Nephron (organoid): ENCODE measurements at regions not wholly inside any gene's neighbourhood (a gene's known extent, or its start where the extent isn't known, plus 50 kb on each side); places are given as distances from the start of the nearest gene placed in this dataset.
A peak's percentile ranks its signal among the peaks of the same experiment; 100 is the strongest.

ENCODE experiments used
- H3K27ac Mint-ChIP-seq, 3 experiments: 2 replicates each; pipeline ENCODE4 v1.8.0; 2020; ENCODE audit warnings: mixed read lengths in 3 of 3, mild to moderate bottlenecking in 2 of 3, moderate library complexity in 1 of 3
- H3K27me3 Mint-ChIP-seq: 2 replicates; pipeline ENCODE4 v1.8.0; 2021; ENCODE audit warnings: low read depth, mild to moderate bottlenecking, moderate library complexity, mixed read lengths
- H3K36me3 Mint-ChIP-seq: 2 replicates; pipeline ENCODE4 v1.8.0; 2020; ENCODE audit warnings: low read depth, mixed read lengths
- H3K4me1 Mint-ChIP-seq: 2 replicates; pipeline ENCODE4 v1.8.0; 2020; ENCODE audit warnings: mixed read lengths
- H3K4me3 Mint-ChIP-seq, 3 experiments: 2 replicates each; pipeline ENCODE4 v1.8.0; 2020; ENCODE audit warnings: mild to moderate bottlenecking in 3 of 3, mixed read lengths in 3 of 3, moderate library complexity in 2 of 3
- H3K9me3 Mint-ChIP-seq: 2 replicates; pipeline ENCODE4 v1.8.0; 2020; ENCODE audit warnings: mixed read lengths
- TF ChIP-seq, protein P1 (sequence below), 3 experiments: fragments of 200-600 bp; sonication (generic); IDR thresholded peaks; one replicate each; pipeline ENCODE4 v1.5.0; 2021; ENCODE audit warnings: antibody characterized with exemption in 3 of 3; ENCODE audit not compliant: unreplicated experiment in 3 of 3

DNA sequence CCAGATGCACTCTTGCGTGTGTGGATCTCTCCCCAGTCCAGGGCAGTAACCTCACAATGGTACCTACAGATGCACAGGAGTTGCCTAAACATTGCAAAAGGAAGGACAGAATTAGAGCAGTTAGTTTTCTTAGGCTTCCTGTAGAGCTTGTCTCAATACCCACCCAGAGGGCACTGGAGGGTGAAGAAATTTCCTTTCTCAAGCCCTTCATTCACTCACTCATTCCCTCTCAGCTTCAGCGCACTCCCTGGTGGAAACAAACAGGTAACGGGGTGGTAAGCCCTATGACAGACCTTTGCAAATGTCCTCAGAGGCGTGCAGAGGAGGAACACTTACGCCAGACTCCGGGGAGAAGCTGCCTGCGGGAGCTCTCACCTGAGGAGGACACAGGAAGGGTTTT, 267.4 kb upstream of the HES1 start:
- Mint-ChIP-seq H3K4me1 (peaks cover 33% of the 10 kb centered on the region), H3K4me3 (no peak overlapping the region), H3K27me3 (peaks cover 52% of the 10 kb centered on the region), H3K9me3 (no peaks in the 10 kb centered on the region), H3K36me3 (no peaks in the 10 kb centered on the region), H3K27ac (peak overlapping the region in 1 of 3 experiments; percentile 3)
- TF ChIP-seq, protein P1, sequence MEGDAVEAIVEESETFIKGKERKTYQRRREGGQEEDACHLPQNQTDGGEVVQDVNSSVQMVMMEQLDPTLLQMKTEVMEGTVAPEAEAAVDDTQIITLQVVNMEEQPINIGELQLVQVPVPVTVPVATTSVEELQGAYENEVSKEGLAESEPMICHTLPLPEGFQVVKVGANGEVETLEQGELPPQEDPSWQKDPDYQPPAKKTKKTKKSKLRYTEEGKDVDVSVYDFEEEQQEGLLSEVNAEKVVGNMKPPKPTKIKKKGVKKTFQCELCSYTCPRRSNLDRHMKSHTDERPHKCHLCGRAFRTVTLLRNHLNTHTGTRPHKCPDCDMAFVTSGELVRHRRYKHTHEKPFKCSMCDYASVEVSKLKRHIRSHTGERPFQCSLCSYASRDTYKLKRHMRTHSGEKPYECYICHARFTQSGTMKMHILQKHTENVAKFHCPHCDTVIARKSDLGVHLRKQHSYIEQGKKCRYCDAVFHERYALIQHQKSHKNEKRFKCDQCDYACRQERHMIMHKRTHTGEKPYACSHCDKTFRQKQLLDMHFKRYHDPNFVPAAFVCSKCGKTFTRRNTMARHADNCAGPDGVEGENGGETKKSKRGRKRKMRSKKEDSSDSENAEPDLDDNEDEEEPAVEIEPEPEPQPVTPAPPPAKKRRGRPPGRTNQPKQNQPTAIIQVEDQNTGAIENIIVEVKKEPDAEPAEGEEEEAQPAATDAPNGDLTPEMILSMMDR (IDR thresholded peaks at IDR 0.05; ENCODE audit: unreplicated experiment in 3 of 3), result no peak

DNA sequence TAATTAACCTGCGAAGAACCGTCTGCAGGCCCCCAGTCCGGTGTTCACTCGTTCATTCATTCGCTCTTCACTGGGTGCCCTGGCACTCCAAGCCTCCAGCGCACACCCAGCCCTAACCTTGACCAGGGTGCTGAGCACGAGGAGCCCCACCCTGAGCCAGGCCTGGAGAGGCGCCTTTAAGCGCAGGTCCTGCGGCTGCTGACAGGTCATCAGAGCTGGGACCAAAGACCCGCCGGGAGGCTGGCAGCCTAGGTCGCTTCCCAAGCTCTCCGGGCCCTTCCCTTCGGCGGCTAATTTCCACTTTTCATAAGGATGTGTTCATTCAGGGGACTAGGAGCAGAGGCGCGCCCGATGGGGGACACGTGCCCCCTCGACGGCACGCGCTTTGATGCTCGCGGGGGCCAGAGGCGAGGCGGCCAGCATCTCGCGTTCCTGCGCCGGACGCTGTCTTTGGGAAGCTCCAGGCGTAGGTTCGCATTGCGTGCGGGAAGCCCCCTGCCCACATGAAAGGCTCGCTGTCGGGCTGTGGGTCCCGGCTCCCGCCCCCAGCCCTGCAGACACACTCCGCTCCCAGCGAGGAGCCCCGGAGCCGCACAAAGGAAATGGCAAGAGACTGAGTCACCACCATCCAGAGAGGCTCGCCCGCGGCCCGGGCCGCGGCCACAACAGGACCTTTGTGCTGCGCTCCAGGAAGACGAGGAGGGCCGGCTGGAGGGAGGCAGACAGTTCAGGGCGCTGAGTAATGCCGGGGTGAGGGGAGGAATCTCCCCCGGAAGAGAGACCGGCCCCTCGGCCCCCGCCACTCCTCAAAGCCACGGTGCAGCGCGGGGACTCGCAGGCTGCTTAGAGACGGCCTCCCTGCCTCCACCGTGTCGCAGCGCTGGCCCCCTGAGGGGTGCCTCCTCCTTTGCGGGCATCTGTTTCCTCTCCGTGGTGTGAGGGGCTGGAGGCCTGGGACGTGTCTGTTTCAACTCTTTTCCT, 266.4 kb upstream of the HES1 start:
- peaks cover 29% of the 10 kb centered on the region for H3K4me1 Mint-ChIP-seq
- H3K27ac Mint-ChIP-seq, result no peak overlapping the region
- peaks cover 49% of the 10 kb centered on the region for H3K27me3 Mint-ChIP-seq
- peak overlapping the region in 2 of 3 experiments; percentile 34 to 54 for H3K4me3 Mint-ChIP-seq
- H3K36me3 Mint-ChIP-seq, result no peaks in the 10 kb centered on the region
- H3K9me3 Mint-ChIP-seq, result no peaks in the 10 kb centered on the region
- TF ChIP-seq, protein P1 (IDR thresholded peaks at IDR 0.05; ENCODE audit: unreplicated experiment in 3 of 3), result no peak

DNA sequence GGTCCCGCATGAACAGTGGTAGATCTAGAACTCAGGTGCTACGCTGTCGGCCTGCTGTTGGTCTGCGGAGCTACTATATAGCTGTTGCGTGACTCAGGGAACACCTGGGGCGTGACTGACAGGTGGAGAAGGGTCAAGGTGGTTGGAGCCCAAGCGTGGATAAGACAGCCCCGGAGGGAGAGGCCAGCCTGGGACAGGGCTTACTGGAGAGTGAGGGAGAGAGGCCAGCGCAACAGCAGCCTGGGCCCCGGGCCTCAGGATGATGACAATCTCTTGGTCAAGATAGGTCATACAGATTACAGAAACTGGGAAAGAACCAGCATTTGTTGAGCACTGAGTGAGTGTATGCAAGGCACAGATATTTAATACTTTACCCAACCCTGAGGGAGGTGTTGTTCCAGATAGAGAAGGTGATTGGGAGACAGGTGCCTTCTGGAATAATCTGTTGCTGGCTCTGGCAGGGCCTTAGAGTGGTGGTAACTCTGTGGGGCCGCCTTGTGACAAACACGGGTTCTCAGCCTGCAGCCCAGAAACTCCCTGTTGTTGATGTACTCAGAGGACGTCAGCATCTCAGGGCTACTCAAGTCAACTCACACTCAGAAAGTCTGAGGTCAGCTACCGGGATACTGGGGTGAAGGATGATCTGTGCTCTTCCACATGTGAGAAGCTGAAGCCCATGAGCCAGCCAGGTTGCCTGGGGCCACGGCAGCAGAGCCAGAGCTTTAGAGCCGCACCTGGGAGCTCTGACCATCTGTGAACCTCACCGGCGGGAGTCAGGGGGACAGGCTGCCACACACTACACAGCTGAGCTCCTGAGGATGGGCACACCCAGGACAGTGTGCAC, 265.4 kb upstream of the HES1 start:
- peak overlapping the region in 1 of 3 experiments; percentile 2 for H3K4me3 Mint-ChIP-seq
- H3K27ac Mint-ChIP-seq, result peak overlapping the region in 1 of 3 experiments; percentile 57
- H3K36me3 Mint-ChIP-seq, result no peaks in the 10 kb centered on the region
- H3K27me3 Mint-ChIP-seq, result peaks cover 47% of the 10 kb centered on the region
- H3K9me3 Mint-ChIP-seq, result no peaks in the 10 kb centered on the region
- H3K4me1 Mint-ChIP-seq, result peaks cover 35% of the 10 kb centered on the region
- TF ChIP-seq, protein P1 (IDR thresholded peaks at IDR 0.05; ENCODE audit: unreplicated experiment in 3 of 3), result no peak

DNA sequence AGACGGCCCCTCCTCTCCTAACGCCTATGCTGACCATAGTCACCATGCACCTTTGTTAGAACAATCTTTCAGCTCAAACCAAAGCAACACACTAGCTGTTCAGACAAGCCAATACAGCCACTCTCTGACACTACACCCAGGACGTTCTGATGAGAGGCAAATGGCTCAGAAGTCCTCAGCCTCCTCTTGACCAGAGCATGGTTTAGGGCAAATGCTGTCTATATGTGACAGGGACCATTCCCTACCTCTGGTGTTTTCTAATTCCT, 264.8 kb upstream of the HES1 start:
- Mint-ChIP-seq H3K9me3 (no peaks in the 10 kb centered on the region), H3K27ac (peak overlapping the region in 1 of 3 experiments; percentile 57), H3K27me3 (peaks cover 50% of the 10 kb centered on the region), H3K4me1 (peaks cover 40% of the 10 kb centered on the region), H3K4me3 (no peak overlapping the region), H3K36me3 (no peaks in the 10 kb centered on the region)
- TF ChIP-seq, protein P1 (IDR thresholded peaks at IDR 0.05; ENCODE audit: unreplicated experiment in 3 of 3), result no peak

DNA sequence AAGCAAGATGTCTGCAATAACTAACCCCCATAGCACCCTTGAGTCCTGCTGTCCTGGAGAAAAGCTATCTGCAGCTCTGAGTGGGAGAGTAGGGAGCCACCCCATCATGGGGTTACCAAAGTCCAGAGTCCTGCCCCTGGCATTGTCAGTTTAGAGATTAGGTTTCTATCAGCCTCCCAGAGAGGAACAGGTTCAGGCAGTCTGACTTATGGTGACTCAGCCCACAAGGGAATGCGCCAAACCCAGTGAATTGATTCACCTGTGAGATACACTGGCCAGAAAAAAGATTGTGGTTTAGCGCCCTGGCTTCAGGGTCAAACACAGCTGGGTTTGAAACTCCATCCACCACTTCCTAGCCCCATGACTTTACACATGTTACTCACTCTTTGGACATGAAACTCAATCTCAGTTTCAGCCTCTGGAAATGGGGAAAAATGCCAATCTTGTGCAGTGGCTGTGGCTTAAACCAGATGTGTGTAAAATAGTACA, 263.6 kb upstream of the HES1 start:
- Mint-ChIP-seq H3K27ac (no peak overlapping the region), H3K4me3 (no peak overlapping the region), H3K4me1 (peaks cover 41% of the 10 kb centered on the region)

More for the DNA sequence above, 263.6 kb upstream of the HES1 start:
- peaks cover 49% of the 10 kb centered on the region for H3K27me3 Mint-ChIP-seq
- H3K9me3 Mint-ChIP-seq, result peaks cover 4% of the 10 kb centered on the region
- TF ChIP-seq, protein P1 (IDR thresholded peaks at IDR 0.05; ENCODE audit: unreplicated experiment in 3 of 3), result no peak
- H3K36me3 Mint-ChIP-seq, result no peaks in the 10 kb centered on the region
